Vagina (tissue), 2 donors: ENCODE measurements at regions not wholly inside any gene's neighbourhood (a gene's known extent, or its start where the extent isn't known, plus 50 kb on each side); places are given as distances from the start of the nearest gene placed in this dataset.

Experiments
- DNase-seq, 2 donors: peaks; one replicate each; pipeline ENCODE4 v3.0.0-alpha.2; 2017; ENCODE audit errors: extremely low spot score in 2 of 2
- H3K27ac ChIP-seq: fragments of 200-600 bp; sonication (generic); one replicate; pipeline ENCODE4 v1.5.1; 2019
- H3K27me3 ChIP-seq: fragments of 200-600 bp; sonication (generic); one replicate; pipeline ENCODE4 v1.5.1; 2019
- H3K36me3 ChIP-seq, 2 donors: fragments of 200-600 bp; sonication (generic); one replicate each; pipeline ENCODE4 v1.5.1; 2017 to 2019
- H3K4me1 ChIP-seq: fragments of 200-600 bp; sonication (generic); one replicate; pipeline ENCODE4 v1.5.1; 2019
- H3K4me3 ChIP-seq, 2 donors: fragments of 200-600 bp; sonication (generic); 1 replicate in 1 of 2; 2 replicates in 1 of 2; pipeline ENCODE4 v1.5.1; 2016 to 2019
- H3K9me3 ChIP-seq: fragments of 200-600 bp; sonication (generic); one replicate; pipeline ENCODE4 v1.5.1; 2019
- CTCF ChIP-seq, 3 experiments: fragments of 450-650 bp in 2 of 3; fragments of 200-600 bp in 1 of 3; sonication (generic) in 1 of 3; IDR thresholded peaks; one replicate each; pipeline ENCODE4 v1.5.1; 2017 to 2019; ENCODE audit warnings: antibody characterized with exemption in 3 of 3, mild to moderate bottlenecking in 2 of 3, moderate library complexity in 2 of 3
- POLR2A ChIP-seq, 2 donors: fragments of 450-650 bp; IDR thresholded peaks; one replicate each; pipeline ENCODE4 v1.6.1; 2017; ENCODE audit warnings: antibody characterized with exemption in 2 of 2, mild to moderate bottlenecking in 2 of 2, moderate library complexity in 2 of 2
- POLR2AphosphoS5 ChIP-seq, 2 donors: sonication (generic); formaldehyde crosslinking; IDR thresholded peaks; one replicate each; pipeline ENCODE4 v1.9.0; 2017; ENCODE audit warnings: antibody characterized with exemption in 2 of 2, mild to moderate bottlenecking in 2 of 2, low read depth in 1 of 2; ENCODE audit not compliant: insufficient read depth in 1 of 2
- intact Hi-C: fragments of 100-400 bp; cut with DNase I; formaldehyde crosslinking; loops from one replicate; pipeline ENCODE4 v1.15.1; 2023

- H3K4me1 ChIP-seq: no peaks in the 10 kb centered on the region
These were observed 147.9 kb downstream of the PTGER3 start for GRCh38 chr1:70899735-70900134.

GRCh38 chr1:70902211-70902610, 145.4 kb downstream of the PTGER3 start:
- TF ChIP-seq POLR2A (IDR thresholded peaks at IDR 0.05): no peak
- no peak for TF ChIP-seq CTCF (IDR thresholded peaks at IDR 0.05)
- Histone ChIP-seq H3K36me3 (no peaks in the 10 kb centered on the region), H3K27ac (no peak overlapping the region), H3K9me3 (no peaks in the 10 kb centered on the region), H3K4me1 (no peaks in the 10 kb centered on the region), H3K4me3 (no peak overlapping the region), H3K27me3 (no peaks in the 10 kb centered on the region)
- no peak for DNase-seq
- intact Hi-C loops: no loop called here

More at GRCh38 chr1:70899735-70900134, 147.9 kb downstream of the PTGER3 start:
- Histone ChIP-seq H3K4me3 (no peak overlapping the region), H3K27ac (no peak overlapping the region), H3K36me3 (no peaks in the 10 kb centered on the region), H3K9me3 (no peaks in the 10 kb centered on the region), H3K27me3 (no peaks in the 10 kb centered on the region)
- intact Hi-C loops: no loop called here
- no peak for DNase-seq
- no peak for TF ChIP-seq POLR2AphosphoS5 (IDR thresholded peaks at IDR 0.05; ENCODE audit: insufficient read depth in 1 of 2, low read depth in 1 of 2)

GRCh38 chr1:70906800-70907199, 140.8 kb downstream of the PTGER3 start:
- Histone ChIP-seq H3K27me3 (no peaks in the 10 kb centered on the region), H3K36me3 (no peaks in the 10 kb centered on the region), H3K27ac (no peak overlapping the region), H3K4me1 (no peaks in the 10 kb centered on the region), H3K9me3 (no peaks in the 10 kb centered on the region), H3K4me3 (no peak overlapping the region)
- intact Hi-C loops: no loop called here
- TF ChIP-seq CTCF (IDR thresholded peaks at IDR 0.05): no peak
- TF ChIP-seq POLR2A (IDR thresholded peaks at IDR 0.05): no peak
- TF ChIP-seq POLR2AphosphoS5 (IDR thresholded peaks at IDR 0.05; ENCODE audit: insufficient read depth in 1 of 2, low read depth in 1 of 2): no peak
- DNase-seq: no peak

- no peaks in the 10 kb centered on the region for H3K27me3 ChIP-seq
- intact Hi-C loops: no loop called here
- H3K9me3 ChIP-seq: no peaks in the 10 kb centered on the region
- no peak overlapping the region for H3K27ac ChIP-seq
- DNase-seq: no peak
- TF ChIP-seq CTCF (IDR thresholded peaks at IDR 0.05): no peak
- TF ChIP-seq POLR2A (IDR thresholded peaks at IDR 0.05): no peak
- TF ChIP-seq POLR2AphosphoS5 (IDR thresholded peaks at IDR 0.05; ENCODE audit: insufficient read depth in 1 of 2, low read depth in 1 of 2): no peak
- H3K4me3 ChIP-seq: no peak overlapping the region
- H3K36me3 ChIP-seq: no peaks in the 10 kb centered on the region
- H3K4me1 ChIP-seq: no peaks in the 10 kb centered on the region
These were observed 139.9 kb downstream of the PTGER3 start for GRCh38 chr1:70907563-70908310.

GRCh38 chr1:70909262-70909822, 138.3 kb downstream of the PTGER3 start:
- H3K4me3 ChIP-seq: no peak overlapping the region
- no peak overlapping the region for H3K27ac ChIP-seq
- TF ChIP-seq POLR2A (IDR thresholded peaks at IDR 0.05) (no peak), CTCF (IDR thresholded peaks at IDR 0.05) (no peak), POLR2AphosphoS5 (IDR thresholded peaks at IDR 0.05; ENCODE audit: insufficient read depth in 1 of 2, low read depth in 1 of 2) (no peak)
- H3K36me3 ChIP-seq: no peaks in the 10 kb centered on the region
- H3K9me3 ChIP-seq: no peaks in the 10 kb centered on the region
- no peaks in the 10 kb centered on the region for H3K4me1 ChIP-seq
- intact Hi-C loops: no loop called here
- no peaks in the 10 kb centered on the region for H3K27me3 ChIP-seq
- no peak for DNase-seq
